HFF-Myc (cell line): ENCODE measurements at regions not wholly inside any gene's neighbourhood (a gene's known extent, or its start where the extent isn't known, plus 50 kb on each side); places are given as distances from the start of the nearest gene placed in this dataset.

Experiments used
- DNase-seq: peaks from one replicate; pipeline ENCODE4 v3.0.0-alpha.2; 2011; ENCODE audit warnings: low read depth; ENCODE audit errors: extremely low read depth
- H3K4me3 ChIP-seq: replicated peaks from 2 replicates; pipeline ENCODE4 v1.5.1; 2011; ENCODE audit warnings: low read depth, mild to moderate bottlenecking, control low read depth, low read length
- TF ChIP-seq, protein P1 (sequence below): IDR thresholded peaks from 2 replicates; pipeline ENCODE4 v1.5.1; 2012; ENCODE audit warnings: mild to moderate bottlenecking, low read depth, low read length, control low read depth; ENCODE audit errors: missing control alignments

- TF ChIP-seq, protein P1, sequence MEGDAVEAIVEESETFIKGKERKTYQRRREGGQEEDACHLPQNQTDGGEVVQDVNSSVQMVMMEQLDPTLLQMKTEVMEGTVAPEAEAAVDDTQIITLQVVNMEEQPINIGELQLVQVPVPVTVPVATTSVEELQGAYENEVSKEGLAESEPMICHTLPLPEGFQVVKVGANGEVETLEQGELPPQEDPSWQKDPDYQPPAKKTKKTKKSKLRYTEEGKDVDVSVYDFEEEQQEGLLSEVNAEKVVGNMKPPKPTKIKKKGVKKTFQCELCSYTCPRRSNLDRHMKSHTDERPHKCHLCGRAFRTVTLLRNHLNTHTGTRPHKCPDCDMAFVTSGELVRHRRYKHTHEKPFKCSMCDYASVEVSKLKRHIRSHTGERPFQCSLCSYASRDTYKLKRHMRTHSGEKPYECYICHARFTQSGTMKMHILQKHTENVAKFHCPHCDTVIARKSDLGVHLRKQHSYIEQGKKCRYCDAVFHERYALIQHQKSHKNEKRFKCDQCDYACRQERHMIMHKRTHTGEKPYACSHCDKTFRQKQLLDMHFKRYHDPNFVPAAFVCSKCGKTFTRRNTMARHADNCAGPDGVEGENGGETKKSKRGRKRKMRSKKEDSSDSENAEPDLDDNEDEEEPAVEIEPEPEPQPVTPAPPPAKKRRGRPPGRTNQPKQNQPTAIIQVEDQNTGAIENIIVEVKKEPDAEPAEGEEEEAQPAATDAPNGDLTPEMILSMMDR = no peak
- DNase-seq = no peak
- no peak overlapping the region for H3K4me3 ChIP-seq
These were observed 532.9 kb upstream of the ID2 start for GRCh38 chr2:8149007-8149405.

DNA sequence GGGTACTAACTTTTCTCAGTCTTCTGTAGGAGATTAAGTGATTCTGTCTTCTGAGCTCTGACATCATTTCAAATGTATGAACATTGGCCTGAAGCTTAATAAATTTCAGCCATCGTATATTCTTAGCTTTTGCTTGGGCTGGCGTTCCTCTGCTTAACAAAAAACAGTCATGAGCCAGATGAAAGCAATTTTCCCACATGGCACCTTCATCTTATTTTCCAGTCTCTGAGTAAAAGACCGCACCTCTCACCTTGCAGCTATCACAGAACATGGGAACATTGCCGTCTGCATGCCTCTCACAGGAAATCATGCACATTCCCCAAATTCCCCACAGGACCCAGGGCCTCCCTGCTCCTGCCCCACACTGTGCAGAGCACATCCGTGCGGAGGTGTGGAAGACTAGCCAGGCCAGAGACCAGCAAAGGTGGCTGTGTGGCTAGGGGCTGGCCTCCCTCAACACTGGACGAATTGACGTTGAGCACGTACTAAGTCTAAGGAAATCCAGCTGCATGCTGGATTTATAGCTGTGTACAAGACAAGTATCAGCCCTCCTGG, 531.8 kb upstream of the ID2 start:
- TF ChIP-seq, protein P1 = no peak
- no peak for DNase-seq
- no peak overlapping the region for H3K4me3 ChIP-seq

DNA sequence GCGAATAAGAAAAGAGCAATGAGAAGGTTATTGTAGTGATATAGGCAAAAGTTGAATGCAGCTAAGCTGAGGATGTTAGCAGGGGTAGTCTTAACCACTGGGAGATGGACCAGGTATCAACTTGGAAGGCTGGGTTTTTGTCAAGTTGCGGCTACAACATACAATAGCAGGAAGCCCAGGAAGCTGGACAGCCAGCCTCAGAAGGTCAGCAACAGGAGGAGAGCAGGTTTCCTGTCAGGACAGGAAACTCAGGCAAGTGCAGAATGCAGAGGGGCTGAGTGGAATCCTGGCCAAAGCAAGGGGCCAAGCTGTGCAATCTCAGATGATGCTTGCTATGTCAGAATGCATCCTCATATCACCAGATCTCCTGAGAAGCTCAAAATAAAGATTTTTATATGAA, 530.0 kb upstream of the ID2 start:
- no peak overlapping the region for H3K4me3 ChIP-seq
- no peak for DNase-seq
- TF ChIP-seq, protein P1 = no peak

DNA sequence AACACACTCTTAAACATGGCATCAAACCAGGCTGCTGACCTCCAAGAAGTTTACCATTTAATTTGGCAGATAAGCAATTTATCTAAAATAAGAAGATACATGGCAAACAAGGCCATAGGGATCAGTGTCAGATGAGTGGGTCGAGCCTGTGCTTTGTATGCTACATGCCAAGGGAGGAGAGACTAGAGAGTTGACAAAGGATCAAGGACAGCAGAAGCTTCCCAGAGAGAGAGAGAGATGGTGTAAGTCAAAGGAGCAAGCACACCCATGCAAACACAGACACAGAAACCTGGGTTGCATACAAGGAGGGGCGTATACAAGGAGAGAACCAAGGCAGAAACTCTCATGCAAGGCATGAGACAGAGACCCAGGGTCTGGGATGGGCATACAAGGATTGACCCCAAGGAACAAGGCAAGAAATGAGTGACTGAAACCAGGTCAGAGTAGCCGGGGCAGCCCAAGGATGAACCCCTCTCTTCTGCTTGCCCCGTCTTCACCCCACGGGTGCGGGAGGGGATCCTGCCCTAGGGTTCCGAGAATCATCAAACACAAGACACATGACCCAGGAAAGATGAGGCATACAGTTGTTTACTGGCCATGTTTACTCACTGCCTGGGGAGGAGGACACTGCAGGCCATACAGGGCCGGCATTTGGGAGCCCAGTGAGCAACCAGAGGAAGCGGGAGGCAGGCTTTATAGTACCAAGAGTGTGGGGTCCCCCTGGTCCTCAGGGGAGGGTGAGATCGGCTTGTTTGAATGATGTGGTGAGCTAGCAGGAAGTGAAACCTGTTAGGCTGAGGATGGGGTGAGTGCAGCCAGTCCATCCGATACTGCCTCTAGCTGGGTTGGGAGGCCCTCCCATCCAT, 529.2 kb upstream of the ID2 start:
- no peak for DNase-seq
- TF ChIP-seq, protein P1 = no peak
- H3K4me3 ChIP-seq = no peak overlapping the region

- no peak overlapping the region for H3K4me3 ChIP-seq
- DNase-seq = no peak
- TF ChIP-seq, protein P1 = no peak
These were observed 528.6 kb upstream of the ID2 start for GRCh38 chr2:8153258-8153718.

- no peak overlapping the region for H3K4me3 ChIP-seq
- TF ChIP-seq, protein P1 = no peak
- DNase-seq = no peak
These were observed 527.6 kb upstream of the ID2 start for GRCh38 chr2:8154270-8154669.
